Testis (tissue), 2 donors: ENCODE measurements at regions not wholly inside any gene's neighbourhood (a gene's known extent, or its start where the extent isn't known, plus 50 kb on each side); places are given as distances from the start of the nearest gene placed in this dataset.

ENCODE experiments used
- POLR2A ChIP-seq: fragments of 450-650 bp; IDR thresholded peaks from one replicate; pipeline ENCODE4 v1.6.1; 2017; ENCODE audit warnings: antibody characterized with exemption, mild to moderate bottlenecking, moderate library complexity
- TF ChIP-seq, protein P1 (sequence below), 3 experiments: fragments of 450-650 bp in 2 of 3; fragments of 200-600 bp in 1 of 3; sonication (generic) in 1 of 3; IDR thresholded peaks; one replicate each; pipeline ENCODE4 v1.5.1; 2016 to 2019; ENCODE audit warnings: antibody characterized with exemption in 3 of 3, mild to moderate bottlenecking in 2 of 3, moderate library complexity in 1 of 3

DNA sequence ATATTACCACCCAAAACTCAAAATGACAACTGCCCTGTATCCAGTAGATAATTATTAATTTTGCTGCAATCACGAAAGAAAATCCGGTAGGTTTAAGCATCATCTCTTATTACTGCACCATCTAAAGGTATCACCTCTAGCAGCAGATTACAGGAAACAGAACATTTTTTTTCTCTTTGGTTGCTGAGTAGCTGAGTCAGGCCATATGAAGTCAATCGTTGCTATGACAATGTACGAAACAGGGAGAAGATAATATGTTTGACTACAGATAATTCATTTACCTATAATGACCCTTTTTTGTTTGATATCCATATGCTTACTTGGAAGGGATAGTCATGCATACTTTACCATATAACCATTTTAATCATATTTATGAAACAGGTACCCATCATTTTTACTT, 831.6 kb upstream of the CHAC2 start:
- TF ChIP-seq, protein P1, sequence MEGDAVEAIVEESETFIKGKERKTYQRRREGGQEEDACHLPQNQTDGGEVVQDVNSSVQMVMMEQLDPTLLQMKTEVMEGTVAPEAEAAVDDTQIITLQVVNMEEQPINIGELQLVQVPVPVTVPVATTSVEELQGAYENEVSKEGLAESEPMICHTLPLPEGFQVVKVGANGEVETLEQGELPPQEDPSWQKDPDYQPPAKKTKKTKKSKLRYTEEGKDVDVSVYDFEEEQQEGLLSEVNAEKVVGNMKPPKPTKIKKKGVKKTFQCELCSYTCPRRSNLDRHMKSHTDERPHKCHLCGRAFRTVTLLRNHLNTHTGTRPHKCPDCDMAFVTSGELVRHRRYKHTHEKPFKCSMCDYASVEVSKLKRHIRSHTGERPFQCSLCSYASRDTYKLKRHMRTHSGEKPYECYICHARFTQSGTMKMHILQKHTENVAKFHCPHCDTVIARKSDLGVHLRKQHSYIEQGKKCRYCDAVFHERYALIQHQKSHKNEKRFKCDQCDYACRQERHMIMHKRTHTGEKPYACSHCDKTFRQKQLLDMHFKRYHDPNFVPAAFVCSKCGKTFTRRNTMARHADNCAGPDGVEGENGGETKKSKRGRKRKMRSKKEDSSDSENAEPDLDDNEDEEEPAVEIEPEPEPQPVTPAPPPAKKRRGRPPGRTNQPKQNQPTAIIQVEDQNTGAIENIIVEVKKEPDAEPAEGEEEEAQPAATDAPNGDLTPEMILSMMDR (IDR thresholded peaks at IDR 0.05) = no peak
- TF ChIP-seq POLR2A = no peak
